Lung (tissue), 11 donors: ENCODE measurements at regions not wholly inside any gene's neighbourhood (a gene's known extent, or its start where the extent isn't known, plus 50 kb on each side); places are given as distances from the start of the nearest gene placed in this dataset.

ENCODE experiments used
- ATAC-seq: fragments of 200-7000 bp; cut with Tn5 transposase; one replicate; pipeline ENCODE4 v1.9.1; 2020; ENCODE audit warnings: moderate number of reproducible peaks; ENCODE audit not compliant: insufficient read depth, low FRiP score
- DNase-seq, 3 donors: peaks; one replicate each; pipeline ENCODE4 v3.0.0-alpha.2; 2013 to 2017
- H3K27ac ChIP-seq, 2 donors: one replicate each; pipeline ENCODE4 v1.5.1; 2013; ENCODE audit warnings: mild to moderate bottlenecking in 2 of 2, moderate library complexity in 2 of 2, control low read depth in 1 of 2, inconsistent platforms in 1 of 2, low read depth in 1 of 2, low read length in 1 of 2
- H3K27me3 ChIP-seq, 3 donors: one replicate each; pipeline ENCODE4 v1.5.1; 2013; ENCODE audit warnings: low read length in 2 of 3; ENCODE audit not compliant: control insufficient read depth in 3 of 3, insufficient read depth in 3 of 3
- H3K36me3 ChIP-seq, 4 donors: one replicate each; pipeline ENCODE4 v1.5.1; 2013; ENCODE audit warnings: low read length in 4 of 4, mild to moderate bottlenecking in 1 of 4, moderate library complexity in 1 of 4; ENCODE audit not compliant: control insufficient read depth in 4 of 4, insufficient read depth in 4 of 4
- H3K4me1 ChIP-seq, 5 donors: one replicate each; pipeline ENCODE4 v1.5.1; 2013; ENCODE audit warnings: low read length in 5 of 5, mild to moderate bottlenecking in 2 of 5, moderate library complexity in 1 of 5; ENCODE audit not compliant: control insufficient read depth in 5 of 5, insufficient read depth in 5 of 5
- H3K4me3 ChIP-seq: one replicate; pipeline ENCODE4 v1.5.1; 2013; ENCODE audit warnings: mild to moderate bottlenecking, control low read depth, moderate library complexity
- H3K9ac ChIP-seq, 2 donors: one replicate each; pipeline ENCODE4 v1.5.1; 2013; ENCODE audit warnings: low read length in 2 of 2, control low read depth in 1 of 2; ENCODE audit not compliant: insufficient read depth in 1 of 2
- H3K9me3 ChIP-seq, 4 donors: one replicate each; pipeline ENCODE4 v1.5.1; 2013; ENCODE audit warnings: low read length in 3 of 4, mild to moderate bottlenecking in 1 of 4, moderate library complexity in 1 of 4; ENCODE audit not compliant: control insufficient read depth in 4 of 4, insufficient read depth in 3 of 4
- WGBS, 2 donors: extraction: QIAGEN DNeasy Blood & Tissue Kit; methylation state at CpG; one replicate each; pipeline ENCODE4 v1.1.7; 2013; 5-methylcytosine and 5-hydroxymethylcytosine counted together
- TF ChIP-seq, protein P1 (sequence below): IDR thresholded peaks from 2 replicates; pipeline ENCODE4 v1.5.1; 2012; ENCODE audit warnings: mild to moderate bottlenecking; ENCODE audit errors: control extremely low read depth, extremely low read depth
- donor health status: control.
- donor health status: control.
- donor health status: Bipolar disorder and iron deficiency.
- donor health status: healthy.
- donor health status: DM: yes; HTN: yes; CAD: no.

DNA sequence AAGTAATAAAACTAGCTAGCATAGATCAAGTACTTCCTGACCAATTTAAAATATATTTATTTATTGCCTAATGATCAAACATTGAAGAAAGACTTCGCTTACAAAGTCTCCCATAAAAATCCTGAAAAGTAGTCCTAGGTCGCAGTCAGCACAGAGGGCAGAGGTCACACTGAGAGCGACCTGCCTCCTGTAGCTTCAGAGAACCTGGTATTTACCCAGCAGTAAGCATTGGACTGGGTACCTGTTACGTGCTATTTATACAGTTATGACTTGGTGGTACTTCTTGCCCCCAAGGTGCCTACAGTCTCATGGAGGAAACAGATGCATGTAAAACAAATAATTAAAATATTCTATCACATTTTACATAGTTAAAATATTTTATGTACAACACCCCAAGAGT is 274.1 kb upstream of the G2E3 start:
- H3K9ac ChIP-seq: no peak overlapping the region
- TF ChIP-seq, protein P1, sequence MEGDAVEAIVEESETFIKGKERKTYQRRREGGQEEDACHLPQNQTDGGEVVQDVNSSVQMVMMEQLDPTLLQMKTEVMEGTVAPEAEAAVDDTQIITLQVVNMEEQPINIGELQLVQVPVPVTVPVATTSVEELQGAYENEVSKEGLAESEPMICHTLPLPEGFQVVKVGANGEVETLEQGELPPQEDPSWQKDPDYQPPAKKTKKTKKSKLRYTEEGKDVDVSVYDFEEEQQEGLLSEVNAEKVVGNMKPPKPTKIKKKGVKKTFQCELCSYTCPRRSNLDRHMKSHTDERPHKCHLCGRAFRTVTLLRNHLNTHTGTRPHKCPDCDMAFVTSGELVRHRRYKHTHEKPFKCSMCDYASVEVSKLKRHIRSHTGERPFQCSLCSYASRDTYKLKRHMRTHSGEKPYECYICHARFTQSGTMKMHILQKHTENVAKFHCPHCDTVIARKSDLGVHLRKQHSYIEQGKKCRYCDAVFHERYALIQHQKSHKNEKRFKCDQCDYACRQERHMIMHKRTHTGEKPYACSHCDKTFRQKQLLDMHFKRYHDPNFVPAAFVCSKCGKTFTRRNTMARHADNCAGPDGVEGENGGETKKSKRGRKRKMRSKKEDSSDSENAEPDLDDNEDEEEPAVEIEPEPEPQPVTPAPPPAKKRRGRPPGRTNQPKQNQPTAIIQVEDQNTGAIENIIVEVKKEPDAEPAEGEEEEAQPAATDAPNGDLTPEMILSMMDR: no peak
- H3K4me1 ChIP-seq: peaks cover 0 to 4% (median 0%) of the 10 kb centered on the region in 5 donors
- H3K36me3 ChIP-seq: no peaks in the 10 kb centered on the region
- H3K27ac ChIP-seq: no peak overlapping the region
- DNase-seq: no peak
- H3K27me3 ChIP-seq: no peaks in the 10 kb centered on the region
- H3K4me3 ChIP-seq: no peak overlapping the region
- no peaks in the 10 kb centered on the region for H3K9me3 ChIP-seq
- WGBS, 2 donors: 83 to 92% methylated on average over 4 of the region's 4 CpGs
- ATAC-seq: no peak

DNA sequence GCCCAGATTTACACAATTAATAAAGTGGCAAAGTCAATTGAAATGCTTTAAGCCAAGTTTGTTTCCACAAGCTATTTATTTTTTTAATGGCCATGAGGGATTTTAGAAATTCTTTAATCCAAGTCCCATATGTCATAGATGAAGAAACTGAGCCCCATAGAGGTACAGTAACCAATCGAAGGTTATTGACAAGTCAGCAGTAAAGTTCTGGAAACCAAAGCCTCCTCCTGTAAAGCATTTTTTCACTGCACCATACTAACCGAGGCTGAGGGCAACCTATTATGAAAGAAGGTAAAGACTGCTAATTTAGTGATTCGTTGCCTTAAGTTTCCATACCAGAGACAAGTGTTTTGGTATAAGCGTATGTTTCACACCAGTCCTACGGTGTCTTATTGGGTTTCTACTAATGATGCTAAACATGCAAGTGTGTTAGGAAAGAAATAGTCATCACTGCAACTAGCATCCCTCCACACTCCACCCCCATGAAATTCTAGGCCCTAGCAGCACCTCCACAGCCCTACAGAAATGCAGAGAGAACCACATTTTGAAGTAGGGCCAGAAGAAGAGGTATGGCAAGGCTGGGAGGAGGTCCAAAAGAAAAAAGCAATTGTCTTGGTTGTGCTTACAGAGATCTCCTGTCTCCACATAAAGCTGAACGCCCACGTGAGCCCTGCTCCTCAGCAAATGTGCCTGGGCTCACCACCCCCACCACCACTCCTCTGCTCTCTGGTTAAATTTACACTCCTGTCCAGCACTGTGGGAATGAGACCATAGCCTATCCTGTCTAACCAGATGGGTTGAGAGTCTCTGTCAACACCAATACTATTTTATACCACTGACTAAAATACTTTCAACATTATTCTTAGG is 271.1 kb upstream of the G2E3 start:
- TF ChIP-seq, protein P1: no peak
- no peaks in the 10 kb centered on the region for H3K27me3 ChIP-seq
- H3K9me3 ChIP-seq: no peaks in the 10 kb centered on the region
- no peak overlapping the region for H3K9ac ChIP-seq
- WGBS, 2 donors: 85 to 89% methylated on average over 7 of the region's 7 CpGs
- H3K36me3 ChIP-seq: no peaks in the 10 kb centered on the region
- no peak overlapping the region for H3K4me3 ChIP-seq
- H3K4me1 ChIP-seq: peaks cover 0 to 4% (median 0%) of the 10 kb centered on the region in 5 donors
- H3K27ac ChIP-seq: no peak overlapping the region
- DNase-seq: no peak
- no peak for ATAC-seq

DNA sequence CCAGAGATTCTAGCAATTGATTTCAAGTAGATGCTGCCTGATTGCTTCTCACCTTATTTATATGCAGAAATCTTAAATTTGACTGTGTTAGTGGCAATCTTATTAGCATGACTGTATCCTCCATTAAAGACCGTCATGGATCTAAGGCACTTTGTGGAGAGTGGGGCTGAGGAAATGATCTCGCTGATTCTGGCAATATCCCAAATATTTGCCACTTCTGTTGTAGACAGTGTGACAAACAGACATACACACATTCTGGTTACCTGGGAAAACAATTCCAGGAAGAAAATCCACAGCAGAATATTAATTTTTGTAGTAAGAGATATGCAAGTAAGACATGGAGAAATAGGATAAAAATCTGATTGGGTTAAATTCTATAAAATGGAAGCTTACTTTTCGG is 269.0 kb upstream of the G2E3 start:
- WGBS, 2 donors: 56 to 76% methylated on average over 3 of the region's 3 CpGs
- Histone ChIP-seq H3K9ac (no peak overlapping the region), H3K4me1 (peaks cover 0 to 4% (median 0%) of the 10 kb centered on the region in 5 donors), H3K27ac (no peak overlapping the region), H3K36me3 (no peaks in the 10 kb centered on the region), H3K27me3 (no peaks in the 10 kb centered on the region), H3K4me3 (no peak overlapping the region), H3K9me3 (no peaks in the 10 kb centered on the region)
- TF ChIP-seq, protein P1: no peak
- no peak for DNase-seq
- no peak for ATAC-seq

DNA sequence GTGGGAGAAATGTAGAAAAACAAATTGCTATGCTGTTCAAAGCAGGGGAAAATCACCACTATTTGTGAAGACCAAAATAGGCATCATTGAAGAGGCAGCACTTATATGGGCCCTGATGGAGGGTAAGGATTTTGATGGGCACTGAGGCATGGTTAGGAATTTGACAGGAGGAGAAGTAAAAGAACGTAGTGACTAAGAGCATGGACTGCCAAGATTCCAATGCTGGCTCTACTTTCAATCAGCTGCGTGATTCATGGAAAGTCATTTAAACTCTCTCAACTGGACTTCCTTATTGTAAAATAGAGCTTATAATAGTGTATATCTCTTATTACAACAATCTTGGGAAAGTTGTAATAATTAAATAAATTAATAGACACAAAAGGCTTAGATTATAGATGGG is 267.7 kb upstream of the G2E3 start:
- TF ChIP-seq, protein P1: no peak
- Histone ChIP-seq H3K9ac (no peak overlapping the region), H3K9me3 (no peaks in the 10 kb centered on the region), H3K36me3 (no peaks in the 10 kb centered on the region), H3K4me3 (no peak overlapping the region), H3K27ac (no peak overlapping the region), H3K27me3 (no peaks in the 10 kb centered on the region), H3K4me1 (peaks cover 0 to 8% (median 0%) of the 10 kb centered on the region in 5 donors)
- WGBS, 2 donors: 75 to 80% methylated on average over 2 of the region's 2 CpGs
- DNase-seq (no peak), ATAC-seq (no peak)
